ENCODE measurements at regions not wholly inside any gene's neighbourhood (a gene's known extent, or its start where the extent isn't known, plus 50 kb on each side); places are given as distances from the start of the nearest gene placed in this dataset.
"Not testable (repeated sequence)": the region's sequence is repeated elsewhere in the genome, so short reads cannot be mapped to it uniquely, and the experiment has no call there.

GRCh38 chr15:35966781-35967180 lies 420.8 kb upstream of the DPH6 start:
- no TSS peak for BruUV-seq (replicated peaks)
- ATAC-seq: no peak

GRCh38 chr15:35967968-35968367 lies 422.0 kb upstream of the DPH6 start:
- H3K36me3 ChIP-seq (ENCODE audit: control insufficient read depth, insufficient read depth, low read length); H3K9me3 ChIP-seq (replicated peaks; ENCODE audit: control insufficient read depth, insufficient read depth, low read depth, low read length); H4K20me1 ChIP-seq (replicated peaks; ENCODE audit: control insufficient read depth, insufficient read depth, low read length); ATAC-seq; H3K4me3 ChIP-seq; H3K4me1 ChIP-seq (replicated peaks in 1 of 2; ENCODE audit: control insufficient read depth in 2 of 2, insufficient read depth in 2 of 2, low read length in 2 of 2); DNase-seq (ENCODE audit: extremely low read depth in 1 of 4, low spot score in 3 of 4); H2AFZ ChIP-seq (ENCODE audit: low read depth, low read length); intact Hi-C loops (cut with micrococcal nuclease); H3K4me2 ChIP-seq (ENCODE audit: insufficient read depth, low read length); BruUV-seq (replicated peaks); H3K27me3 ChIP-seq (ENCODE audit: control insufficient read depth in 2 of 2, insufficient read depth in 2 of 2, low read length in 2 of 2); in situ Hi-C loops (cut with MboI); POLR2A ChIA-PET; H3K79me2 ChIP-seq (ENCODE audit: control insufficient read depth, insufficient read depth, low read length); FAIRE-seq; H3K9me1 ChIP-seq (ENCODE audit: control insufficient read depth, insufficient read depth, low read length); H3K9ac ChIP-seq (ENCODE audit: insufficient read depth in 1 of 2, low read depth in 2 of 2, low read length in 2 of 2); CTCF ChIA-PET (ENCODE audit: low intra/inter-chr PET ratio); H3K27ac ChIP-seq (ENCODE audit: extremely low read depth, low read depth, low read length): not testable (repeated sequence)
- WGBS (ENCODE audit: insufficient coverage, low coverage, missing lambda C conversion rate): 2% methylated on average over 17 of the region's 17 CpGs

More at GRCh38 chr15:35966781-35967180, 420.8 kb upstream of the DPH6 start:
- no peak overlapping the region for H3K4me2 ChIP-seq (ENCODE audit: insufficient read depth, low read length)
- no peak overlapping the region for H3K4me3 ChIP-seq
- 0% methylated on average over 2 of the region's 2 CpGs for WGBS (ENCODE audit: insufficient coverage, low coverage, missing lambda C conversion rate)
- H4K20me1 ChIP-seq (replicated peaks; ENCODE audit: control insufficient read depth, insufficient read depth, low read length): no peaks in the 10 kb centered on the region
- no peak overlapping the region for H2AFZ ChIP-seq (ENCODE audit: low read depth, low read length)
- DNase-seq (ENCODE audit: extremely low read depth in 1 of 4, low spot score in 3 of 4) (no peak), FAIRE-seq (no peak)
- no peak overlapping the region for H3K27ac ChIP-seq (ENCODE audit: extremely low read depth, low read depth, low read length)
- H3K27me3 ChIP-seq (ENCODE audit: control insufficient read depth in 2 of 2, insufficient read depth in 2 of 2, low read length in 2 of 2): no peaks in the 10 kb centered on the region
- intact Hi-C loops (cut with micrococcal nuclease) (no loop called here), in situ Hi-C loops (cut with MboI) (no loop called here)
- POLR2A ChIA-PET: no interaction called here
- H3K36me3 ChIP-seq (ENCODE audit: control insufficient read depth, insufficient read depth, low read length): no peaks in the 10 kb centered on the region
- CTCF ChIA-PET (ENCODE audit: low intra/inter-chr PET ratio): no interaction called here
- no peaks in the 10 kb centered on the region for H3K9me1 ChIP-seq (ENCODE audit: control insufficient read depth, insufficient read depth, low read length)
- no peaks in the 10 kb centered on the region for H3K9me3 ChIP-seq (replicated peaks; ENCODE audit: control insufficient read depth, insufficient read depth, low read depth, low read length)
- H3K9ac ChIP-seq (ENCODE audit: insufficient read depth in 1 of 2, low read depth in 2 of 2, low read length in 2 of 2): no peak overlapping the region
- no peaks in the 10 kb centered on the region for H3K4me1 ChIP-seq (replicated peaks in 1 of 2; ENCODE audit: control insufficient read depth in 2 of 2, insufficient read depth in 2 of 2, low read length in 2 of 2)
- TF ChIP-seq ZNF124 (CRISPR knock-in tag; IDR thresholded peaks at IDR 0.05) (no peak), COPS2 (conservative IDR thresholded peaks at IDR 0.05) (no peak), KDM2B (CRISPR knock-in tag; IDR thresholded peaks at IDR 0.05) (no peak), MAZ (CRISPR knock-in tag; conservative IDR thresholded peaks at IDR 0.05 in 1 of 2, IDR thresholded peaks at IDR 0.05 in 1 of 2) (no peak)
- no peaks in the 10 kb centered on the region for H3K79me2 ChIP-seq (ENCODE audit: control insufficient read depth, insufficient read depth, low read length)
